A549 (cell line): ENCODE measurements at regions not wholly inside any gene's neighbourhood (a gene's known extent, or its start where the extent isn't known, plus 50 kb on each side); places are given as distances from the start of the nearest gene placed in this dataset.

Source experiments
- EP300 ChIP-seq, 2 experiments: fragments of >200 bp; sonication (Bioruptor Twin); formaldehyde crosslinking; IDR thresholded peaks; 2 replicates in 1 of 2; 3 replicates in 1 of 2; pipeline ENCODE4 v1.6.1; 2016 to 2017
- MAX ChIP-seq: IDR thresholded peaks from 2 replicates; pipeline ENCODE4 v1.6.1; 2012
- POLR2A ChIP-seq: IDR thresholded peaks from 2 replicates; pipeline ENCODE4 v1.6.1; 2012; ENCODE audit warnings: mild to moderate bottlenecking, low read length
- RARB ChIP-seq: fragments of 250-450 bp; sonication (Bioruptor Pico); IDR thresholded peaks from 2 replicates; pipeline ENCODE4 v1.8.0; 2021; ENCODE audit warnings: mild to moderate bottlenecking, moderate library complexity
- TF ChIP-seq, protein P1 (sequence below): fragments of >200 bp; sonication (Bioruptor Twin); formaldehyde crosslinking; IDR thresholded peaks from 3 replicates; pipeline ENCODE4 v1.5.1; 2016

DNA sequence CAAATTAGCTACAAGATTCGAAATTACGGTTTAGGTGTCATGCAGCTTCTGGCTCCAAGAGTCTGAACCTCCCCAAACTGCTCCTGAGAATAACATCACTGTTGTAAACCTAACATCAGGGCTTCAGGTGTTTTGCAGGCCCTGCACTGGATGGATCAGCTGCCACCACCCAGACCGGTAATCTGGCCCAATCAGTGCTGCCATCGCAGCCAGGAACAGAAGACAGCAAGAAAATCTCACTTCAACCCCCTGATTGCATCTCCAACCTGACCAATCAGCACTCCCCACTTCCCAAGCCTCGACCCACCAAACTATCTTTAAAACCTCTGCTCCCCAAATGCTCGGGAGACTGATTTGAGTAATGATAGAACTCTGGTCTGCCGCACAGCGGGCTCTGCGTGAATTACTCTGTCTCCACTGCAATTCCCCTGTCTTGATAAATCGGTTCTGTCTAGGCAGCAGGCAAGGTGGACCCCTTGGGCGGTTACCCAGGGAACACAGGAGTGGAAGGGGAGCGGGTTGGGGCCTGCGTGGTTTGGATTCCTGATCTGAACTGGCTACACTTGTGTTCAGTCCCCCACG is 268.5 kb upstream of the SFSWAP start:
- no peak for TF ChIP-seq POLR2A
- TF ChIP-seq, protein P1, sequence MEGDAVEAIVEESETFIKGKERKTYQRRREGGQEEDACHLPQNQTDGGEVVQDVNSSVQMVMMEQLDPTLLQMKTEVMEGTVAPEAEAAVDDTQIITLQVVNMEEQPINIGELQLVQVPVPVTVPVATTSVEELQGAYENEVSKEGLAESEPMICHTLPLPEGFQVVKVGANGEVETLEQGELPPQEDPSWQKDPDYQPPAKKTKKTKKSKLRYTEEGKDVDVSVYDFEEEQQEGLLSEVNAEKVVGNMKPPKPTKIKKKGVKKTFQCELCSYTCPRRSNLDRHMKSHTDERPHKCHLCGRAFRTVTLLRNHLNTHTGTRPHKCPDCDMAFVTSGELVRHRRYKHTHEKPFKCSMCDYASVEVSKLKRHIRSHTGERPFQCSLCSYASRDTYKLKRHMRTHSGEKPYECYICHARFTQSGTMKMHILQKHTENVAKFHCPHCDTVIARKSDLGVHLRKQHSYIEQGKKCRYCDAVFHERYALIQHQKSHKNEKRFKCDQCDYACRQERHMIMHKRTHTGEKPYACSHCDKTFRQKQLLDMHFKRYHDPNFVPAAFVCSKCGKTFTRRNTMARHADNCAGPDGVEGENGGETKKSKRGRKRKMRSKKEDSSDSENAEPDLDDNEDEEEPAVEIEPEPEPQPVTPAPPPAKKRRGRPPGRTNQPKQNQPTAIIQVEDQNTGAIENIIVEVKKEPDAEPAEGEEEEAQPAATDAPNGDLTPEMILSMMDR = no peak
- no peak for TF ChIP-seq MAX
- no peak for TF ChIP-seq RARB (CRISPR knock-in tag)
- no peak for TF ChIP-seq EP300 (IDR thresholded peaks at IDR 0.05)
